ENCODE measurements at regions not wholly inside any gene's neighbourhood (a gene's known extent, or its start where the extent isn't known, plus 50 kb on each side); places are given as distances from the start of the nearest gene placed in this dataset.
A peak's percentile ranks its signal among the peaks of the same experiment; 100 is the strongest.

DNA sequence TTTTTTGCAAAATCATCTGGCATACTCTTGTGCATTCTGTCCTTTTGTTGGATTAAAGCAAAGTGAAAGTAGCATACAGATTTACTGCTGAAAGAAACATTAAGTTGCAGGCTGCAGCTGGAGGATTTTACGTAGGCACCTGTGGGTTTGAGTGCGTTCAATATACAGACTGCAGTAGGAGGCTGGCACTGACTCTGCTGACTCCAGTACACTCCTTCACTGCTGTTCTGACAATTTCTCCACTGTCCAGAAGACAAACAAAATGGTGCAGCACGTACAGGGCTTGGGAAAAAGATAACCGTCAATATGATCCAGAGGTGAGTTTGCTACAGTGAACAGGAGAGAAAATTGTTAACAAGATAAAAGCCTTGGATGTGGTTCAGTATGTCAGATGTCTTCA, 73.3 kb downstream of the TANC2 start:
- no peak for ATAC-seq
- Mint-ChIP-seq H3K27ac (no peak overlapping the region), H3K4me1 (ENCODE audit: low read depth) (peaks cover 17% of the 10 kb centered on the region), H3K27me3 (no peaks in the 10 kb centered on the region), H3K9me3 (no peaks in the 10 kb centered on the region), H3K36me3 (ENCODE audit: low read depth) (no peaks in the 10 kb centered on the region), H3K4me3 (peak overlapping the region; percentile 24)
- DNase-seq = peak; percentile 7
- intact Hi-C loops (cut with micrococcal nuclease) = no loop called here
- POLR2A ChIA-PET = no interaction called here
- CTCF ChIA-PET = interaction anchor here (2.3 kb wide), 1 partner anchor 44 kb away, joined by 8 read pairs; no protein-coding TSS in a partner anchor
- TF ChIP-seq CTCF (IDR thresholded peaks at IDR 0.05) = no peak

GRCh38 chr17:63039899-63040602, 74.0 kb downstream of the TANC2 start:
- H3K9me3 Mint-ChIP-seq = no peaks in the 10 kb centered on the region
- ChIA-PET CTCF (interaction anchor here (2.3 kb wide), 1 partner anchor 45 kb away, joined by 8 read pairs; no protein-coding TSS in a partner anchor), POLR2A (no interaction called here)
- DNase-seq (no peak), ATAC-seq (no peak)
- TF ChIP-seq CTCF (IDR thresholded peaks at IDR 0.05) = no peak
- H3K27me3 Mint-ChIP-seq = no peaks in the 10 kb centered on the region
- intact Hi-C loops (cut with micrococcal nuclease) = no loop called here
- H3K36me3 Mint-ChIP-seq (ENCODE audit: low read depth) = no peaks in the 10 kb centered on the region
- no peak overlapping the region for H3K4me3 Mint-ChIP-seq
- no peak overlapping the region for H3K27ac Mint-ChIP-seq
- peaks cover 17% of the 10 kb centered on the region for H3K4me1 Mint-ChIP-seq (ENCODE audit: low read depth)

DNA sequence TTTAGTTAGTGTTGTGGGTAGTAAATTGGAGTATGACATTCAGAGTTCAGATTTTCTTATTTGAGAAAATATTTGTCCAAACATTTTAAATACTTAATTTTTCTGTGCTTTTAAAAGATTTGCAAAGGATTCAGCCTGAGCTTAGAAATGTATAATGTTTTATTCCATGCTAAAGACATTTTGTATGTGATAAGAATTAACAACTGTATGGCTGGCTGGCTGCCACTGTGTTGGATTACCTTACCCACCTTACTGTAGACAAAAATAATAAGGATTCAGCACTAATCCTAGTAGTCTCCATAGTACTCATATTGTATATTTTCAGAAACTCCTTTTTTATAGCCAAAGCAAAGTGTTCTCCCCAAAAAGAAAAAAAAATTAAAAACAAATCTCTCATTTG, 74.8 kb downstream of the TANC2 start:
- ATAC-seq (no peak), DNase-seq (no peak)
- Mint-ChIP-seq H3K4me3 (no peak overlapping the region), H3K27ac (no peak overlapping the region), H3K4me1 (ENCODE audit: low read depth) (peaks cover 11% of the 10 kb centered on the region), H3K36me3 (ENCODE audit: low read depth) (no peaks in the 10 kb centered on the region), H3K9me3 (no peaks in the 10 kb centered on the region), H3K27me3 (no peaks in the 10 kb centered on the region)
- TF ChIP-seq CTCF (IDR thresholded peaks at IDR 0.05) = no peak
- ChIA-PET CTCF (interaction anchor here (2.3 kb wide), 1 partner anchor 45 kb away, joined by 8 read pairs; no protein-coding TSS in a partner anchor), POLR2A (no interaction called here)
- intact Hi-C loops (cut with micrococcal nuclease) = no loop called here

- Mint-ChIP-seq H3K4me3 (no peak overlapping the region), H3K27ac (no peak overlapping the region), H3K9me3 (no peaks in the 10 kb centered on the region), H3K4me1 (ENCODE audit: low read depth) (peaks cover 9% of the 10 kb centered on the region), H3K36me3 (ENCODE audit: low read depth) (no peaks in the 10 kb centered on the region), H3K27me3 (no peaks in the 10 kb centered on the region)
- no peak for TF ChIP-seq CTCF (IDR thresholded peaks at IDR 0.05)
- CTCF ChIA-PET = interaction anchor here (2.3 kb wide), 1 partner anchor 46 kb away, joined by 8 read pairs; no protein-coding TSS in a partner anchor
- ATAC-seq (no peak), DNase-seq (no peak)
- POLR2A ChIA-PET = no interaction called here
- intact Hi-C loops (cut with micrococcal nuclease) = no loop called here
Observed at GRCh38 chr17:63041251-63041650, 75.2 kb downstream of the TANC2 start.

- ChIA-PET POLR2A (no interaction called here), CTCF (interaction anchor here (1.9 to 2.3 kb wide), 2 partner anchors 9 to 46 kb away, joined by 5 to 8 read pairs; no protein-coding TSS in a partner anchor)
- no peak for ATAC-seq
- H3K27me3 Mint-ChIP-seq = no peaks in the 10 kb centered on the region
- no peaks in the 10 kb centered on the region for H3K36me3 Mint-ChIP-seq (ENCODE audit: low read depth)
- no peak overlapping the region for H3K4me3 Mint-ChIP-seq
- no peaks in the 10 kb centered on the region for H3K9me3 Mint-ChIP-seq
- peaks cover 9% of the 10 kb centered on the region for H3K4me1 Mint-ChIP-seq (ENCODE audit: low read depth)
- intact Hi-C loops (cut with micrococcal nuclease) = no loop called here
- no peak for TF ChIP-seq CTCF (IDR thresholded peaks at IDR 0.05)
- no peak overlapping the region for H3K27ac Mint-ChIP-seq
- DNase-seq = no peak
Observed at GRCh38 chr17:63041722-63042121, 75.7 kb downstream of the TANC2 start.

Data from activated CD8-positive, alpha-beta T cell treated with anti-CD3 and anti-CD28 coated beads for 36 hours (primary cell).